GM18517 (cell line): ENCODE measurements at regions not wholly inside any gene's neighbourhood (a gene's known extent, or its start where the extent isn't known, plus 50 kb on each side); places are given as distances from the start of the nearest gene placed in this dataset.

Experiments used
- ATAC-seq: cut with Tn5 transposase; IDR thresholded peaks from one replicate; pipeline ENCODE4 v1.9.1; 2021; ENCODE audit warnings: mild to moderate bottlenecking, moderate library complexity; ENCODE audit not compliant: unreplicated experiment

DNA sequence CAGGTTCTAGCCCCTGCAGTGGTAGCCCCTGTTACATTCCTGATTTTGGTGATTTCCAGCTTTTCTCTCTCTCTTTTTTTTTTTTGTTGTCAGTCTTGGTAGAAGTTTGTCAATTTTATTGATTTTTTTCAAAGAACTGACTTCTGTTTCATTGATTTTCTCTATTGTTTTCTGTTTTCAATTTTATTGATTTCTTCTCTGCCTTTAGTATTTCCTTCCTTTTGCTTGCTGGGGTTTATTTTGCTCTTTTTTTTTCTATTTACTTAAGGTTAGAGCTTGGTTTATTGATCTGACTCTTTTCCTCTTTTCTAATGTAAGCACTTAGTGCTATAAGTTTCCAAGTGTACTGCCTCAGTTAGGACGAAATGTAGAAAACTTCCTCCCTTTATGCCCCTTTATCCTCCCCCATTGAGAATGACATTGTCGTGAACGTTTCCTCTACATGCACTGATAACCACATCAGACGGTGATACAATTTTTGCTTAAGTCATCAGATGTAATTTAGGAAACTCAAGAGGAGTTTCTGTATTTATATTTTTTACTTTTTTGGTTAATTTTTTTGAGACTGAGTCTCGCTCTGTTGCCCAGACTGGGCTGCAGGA, 81.1 kb upstream of the HS6ST1 start:
- ATAC-seq = no peak

- ATAC-seq = no peak
Observed at GRCh38 chr2:128401680-128402079, 83.0 kb upstream of the HS6ST1 start.

GRCh38 chr2:128402911-128403670, 84.4 kb upstream of the HS6ST1 start:
- ATAC-seq = no peak

DNA sequence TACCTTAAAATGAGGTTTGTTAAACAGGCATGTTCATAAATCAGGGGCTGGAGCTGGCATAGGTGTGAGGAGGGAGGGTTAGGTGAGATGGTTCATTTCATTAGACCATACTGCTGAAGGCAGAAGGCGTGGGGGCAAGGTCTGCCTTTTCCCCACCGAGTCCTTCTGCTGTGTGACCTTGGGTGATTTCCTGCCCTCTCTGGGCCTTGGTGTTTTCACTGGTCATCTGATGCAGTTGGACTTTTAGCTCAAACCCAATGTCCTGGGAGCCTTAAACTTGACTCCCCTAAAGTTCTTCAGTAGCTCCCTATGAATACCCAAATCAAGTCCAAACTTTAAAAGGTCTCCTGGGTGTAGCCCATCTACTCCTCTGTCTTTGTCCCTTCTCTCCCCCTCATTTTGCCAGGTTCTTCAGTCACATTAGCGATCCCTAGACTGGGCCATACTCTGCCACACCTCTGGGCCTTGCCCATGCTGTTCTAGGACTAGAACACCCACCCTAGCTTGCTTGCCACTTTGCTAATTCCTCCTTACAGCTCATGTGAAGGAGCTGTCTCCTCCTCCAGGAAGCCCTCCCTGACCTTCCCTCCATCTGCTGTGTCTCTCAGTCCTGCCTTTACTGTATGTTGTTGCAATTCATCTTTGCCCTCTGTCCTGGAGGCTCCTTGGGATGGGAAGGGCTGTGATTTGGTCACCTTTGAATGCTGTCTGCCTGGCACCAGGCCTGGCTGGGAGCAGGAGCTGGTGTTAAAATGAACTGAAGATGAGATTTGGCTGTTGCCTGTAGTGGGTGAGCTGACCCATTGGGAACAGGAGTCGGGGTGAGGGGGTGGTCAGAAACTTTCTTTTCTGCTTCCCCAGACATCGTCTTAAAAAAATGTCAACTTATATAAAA, 85.4 kb upstream of the HS6ST1 start:
- no peak for ATAC-seq

GRCh38 chr2:128404709-128405466, 86.2 kb upstream of the HS6ST1 start:
- ATAC-seq = no peak

DNA sequence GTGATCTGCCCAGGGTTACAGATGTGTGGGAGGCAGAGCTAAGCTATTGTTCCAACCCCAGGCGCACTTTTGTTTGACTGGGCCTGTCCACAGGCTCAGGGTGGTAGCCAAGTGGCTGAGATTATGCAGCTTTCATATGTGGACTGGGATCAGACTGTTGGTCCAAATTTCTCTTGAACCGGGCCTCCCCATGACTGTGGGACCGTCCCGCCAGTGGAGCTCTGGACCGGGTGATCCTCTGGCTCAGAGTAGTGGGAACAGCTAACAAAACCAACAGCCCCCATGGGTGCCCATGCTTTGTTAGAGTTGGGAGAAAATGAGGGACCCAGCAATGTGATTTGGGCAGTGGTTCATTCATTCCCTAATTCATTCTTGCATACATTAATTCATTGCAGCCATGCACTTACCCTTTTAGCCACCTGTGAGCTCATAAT, 86.8 kb upstream of the HS6ST1 start:
- ATAC-seq = no peak

DNA sequence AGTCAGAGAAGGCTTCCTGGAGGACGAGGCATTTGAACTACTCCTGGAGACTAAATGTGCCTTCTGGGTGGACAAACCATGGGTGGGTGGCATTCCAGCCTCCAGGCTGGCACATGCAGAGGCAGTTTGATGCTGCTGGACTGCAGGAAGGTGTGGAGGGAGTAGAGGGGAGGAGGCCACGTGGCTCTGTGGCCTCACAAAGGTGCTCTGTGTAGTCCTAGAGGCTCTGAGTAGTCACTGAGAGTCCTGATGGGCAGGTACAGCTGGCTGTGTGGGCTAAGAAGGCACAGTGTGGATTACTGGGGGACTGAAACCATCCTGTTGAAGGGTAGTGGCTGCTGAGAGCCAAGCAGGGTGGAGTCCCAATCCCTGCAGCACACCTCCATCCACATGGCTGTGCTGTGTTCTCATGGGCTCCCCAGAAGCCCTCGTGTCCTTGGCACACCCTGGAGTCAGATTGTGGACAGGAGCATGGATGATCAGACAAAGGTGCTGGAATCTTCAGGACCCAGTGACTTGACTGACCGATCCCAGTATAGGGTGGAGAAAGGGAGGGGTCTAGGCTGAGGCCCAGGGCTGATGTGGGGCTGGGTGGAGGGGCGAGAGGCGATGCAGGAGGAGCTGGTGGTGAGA, 87.4 kb upstream of the HS6ST1 start:
- ATAC-seq = no peak

DNA sequence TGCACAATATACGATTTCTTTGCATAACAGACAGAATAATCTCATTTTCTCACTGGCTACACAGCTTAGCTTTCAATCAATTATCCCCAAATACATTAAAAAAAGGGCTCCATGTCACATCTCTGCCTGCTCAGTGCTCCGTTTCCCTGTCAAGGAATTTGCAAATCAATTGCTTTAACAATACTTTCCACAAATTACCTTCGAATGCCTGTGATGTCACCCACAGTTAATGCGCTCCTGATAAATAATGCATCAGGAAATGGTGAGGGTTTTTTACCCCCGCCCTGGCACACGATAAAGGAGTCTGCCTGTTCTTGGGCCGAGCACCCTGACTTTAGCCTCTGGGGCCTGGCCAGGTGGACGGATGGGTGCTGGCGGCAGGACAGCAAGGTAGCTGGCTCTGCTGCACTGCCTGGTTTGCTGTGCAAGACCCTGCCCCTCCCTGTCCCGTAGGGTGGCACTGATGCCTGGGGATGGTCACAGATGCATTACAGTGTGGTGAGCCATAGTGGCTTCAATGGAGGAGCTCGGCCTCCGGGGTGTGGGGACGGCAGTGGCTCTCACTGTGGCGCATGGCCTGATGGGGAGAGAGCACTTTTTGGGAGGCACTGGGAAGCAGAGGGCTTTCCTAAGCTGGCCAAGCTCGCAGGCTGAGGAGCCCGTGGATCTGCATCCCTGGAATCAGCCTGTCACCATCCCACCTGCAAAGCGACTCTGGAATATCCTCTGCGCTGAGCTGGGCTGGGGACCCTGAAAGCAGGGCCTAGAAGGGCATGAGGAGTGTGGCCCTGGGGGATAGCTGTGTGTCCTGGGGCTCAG, 88.3 kb upstream of the HS6ST1 start:
- ATAC-seq = no peak

- ATAC-seq = no peak
Observed at GRCh38 chr2:128408349-128409305, 90.0 kb upstream of the HS6ST1 start.

DNA sequence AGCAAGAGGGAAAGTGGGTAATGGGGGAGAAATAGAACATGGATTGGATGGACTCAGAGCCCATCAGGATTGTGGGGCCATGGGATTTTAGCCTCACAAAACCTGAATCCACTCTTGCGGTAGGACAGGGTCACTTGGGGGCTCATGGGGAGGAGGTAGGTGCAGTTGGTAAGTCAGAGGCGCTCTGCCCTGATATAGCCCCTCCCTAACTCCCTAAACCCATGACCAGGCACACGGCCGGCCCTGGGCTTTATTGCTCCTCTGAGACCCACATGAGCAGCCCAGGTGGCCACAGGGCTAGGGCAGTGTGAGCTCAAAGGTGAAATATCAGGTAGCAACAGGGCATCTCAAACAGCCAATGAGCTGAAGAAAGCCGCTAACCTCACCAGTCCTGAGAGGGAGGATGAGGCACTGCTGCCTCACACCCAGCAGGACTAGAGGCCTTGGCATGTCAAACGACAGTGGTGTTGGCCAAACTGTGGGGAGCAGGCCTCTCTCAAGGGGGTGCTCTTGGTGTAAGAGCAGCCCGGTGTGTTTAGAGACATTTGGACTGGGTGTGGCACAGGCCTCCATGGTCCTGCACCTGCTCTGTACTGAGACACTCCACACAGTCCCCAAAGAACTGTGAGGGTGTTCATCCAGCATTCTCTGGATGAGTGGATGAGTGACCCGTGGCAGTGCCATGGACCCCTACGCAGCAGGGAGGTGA, 90.8 kb upstream of the HS6ST1 start:
- no peak for ATAC-seq

GRCh38 chr2:128410035-128410757, 91.5 kb upstream of the HS6ST1 start:
- no peak for ATAC-seq

GRCh38 chr2:128410758-128411215, 92.1 kb upstream of the HS6ST1 start:
- ATAC-seq = no peak

- no peak for ATAC-seq
Observed at GRCh38 chr2:128411431-128411830, 92.8 kb upstream of the HS6ST1 start.

DNA sequence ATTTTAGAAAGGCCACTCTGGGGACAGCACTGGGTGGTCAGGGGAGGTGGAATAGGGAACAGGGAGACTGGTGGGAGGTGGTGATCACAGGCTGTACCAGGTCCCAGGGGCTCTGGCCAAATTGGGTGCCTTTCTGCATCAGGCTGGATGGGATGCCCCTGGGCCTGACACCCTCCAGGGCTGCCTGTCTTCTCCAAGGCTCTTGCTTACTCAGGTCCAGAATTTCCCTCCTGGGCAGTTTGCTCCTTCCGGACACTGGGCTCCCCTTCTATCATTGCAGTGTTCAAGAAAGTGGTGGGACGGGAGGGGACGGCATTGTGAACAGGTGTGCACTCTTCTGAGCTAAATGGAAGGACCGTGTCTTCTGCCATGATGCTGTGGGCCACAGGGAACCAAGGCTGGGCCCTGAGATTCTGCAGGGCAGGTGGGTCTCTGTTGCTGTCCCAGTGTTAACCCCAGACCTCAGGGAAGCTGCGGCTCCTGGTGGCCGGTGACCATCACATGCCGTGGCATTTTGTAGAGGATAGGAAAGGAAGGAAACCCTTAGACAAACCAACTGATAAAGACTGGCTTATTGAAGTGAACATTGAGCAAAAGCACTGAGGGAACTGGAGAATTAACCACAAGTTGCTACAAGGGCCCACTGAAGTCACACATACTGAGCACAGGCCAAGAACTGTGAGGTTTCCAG, 93.7 kb upstream of the HS6ST1 start:
- no peak for ATAC-seq

- ATAC-seq = no peak
Observed at GRCh38 chr2:128413014-128413717, 94.5 kb upstream of the HS6ST1 start.
